Activated CD4-positive, CD25-positive, alpha-beta regulatory T cell treated with anti-CD3 and anti-CD28 coated beads, Interleukin-2, amount 50 U/mL, for 24 hours (primary cell): ENCODE measurements at regions not wholly inside any gene's neighbourhood (a gene's known extent, or its start where the extent isn't known, plus 50 kb on each side); places are given as distances from the start of the nearest gene placed in this dataset.
"Not testable (repeated sequence)": the region's sequence is repeated elsewhere in the genome, so short reads cannot be mapped to it uniquely, and the experiment has no call there.

ENCODE experiments used
- ATAC-seq, 2 donors: fragments of 150-1000 bp; cut with Tn5 transposase; one replicate each; pipeline ENCODE4 v1.10.0; 2021; ENCODE audit warnings: mild to moderate bottlenecking in 1 of 2, moderate library complexity in 1 of 2

GRCh38 chr4:188438391-188438824 lies 299.2 kb downstream of the TRIML1 start:
- ATAC-seq: not testable (repeated sequence)

- ATAC-seq: no peak
Measured at GRCh38 chr4:188439641-188440311, 300.5 kb downstream of the TRIML1 start.

DNA sequence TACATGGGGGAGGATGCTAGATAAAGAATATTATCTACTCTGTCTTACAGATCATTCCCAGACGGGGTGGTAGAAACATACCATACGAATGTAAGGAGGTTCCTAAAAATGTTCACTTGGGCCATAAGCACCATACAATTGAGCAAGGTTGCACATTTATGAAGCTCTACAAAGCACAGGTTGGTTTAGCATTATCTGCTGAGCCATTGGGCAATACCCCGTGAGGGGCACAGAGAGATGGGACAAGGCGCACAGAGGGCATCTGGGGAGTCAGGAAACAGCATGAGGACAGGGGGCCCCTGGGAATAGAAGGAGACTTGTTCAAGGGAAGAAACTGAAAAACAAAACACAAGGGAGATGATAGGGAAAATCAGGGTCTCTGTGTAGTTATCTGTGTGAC lies 305.3 kb downstream of the TRIML1 start:
- no peak for ATAC-seq

GRCh38 chr4:188448996-188449395 lies 309.8 kb downstream of the TRIML1 start:
- not testable (repeated sequence) for ATAC-seq

DNA sequence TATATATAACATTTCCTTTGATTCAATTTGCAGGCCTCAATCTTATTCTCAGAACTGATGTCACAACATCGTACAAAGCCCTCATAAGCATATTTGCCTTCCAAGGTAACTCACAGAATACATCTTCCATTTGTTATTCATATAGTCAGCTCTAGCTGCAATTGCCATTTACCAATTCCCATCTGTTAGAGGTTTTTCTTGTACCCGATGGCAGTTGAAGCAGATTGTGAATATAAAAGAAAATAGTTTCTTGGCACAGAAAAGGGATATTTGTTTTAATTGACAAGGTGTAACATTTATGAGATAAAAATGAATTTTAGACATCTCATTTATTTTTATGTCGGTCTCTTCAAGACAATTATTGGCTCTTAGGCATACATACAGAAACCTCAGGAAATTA lies 311.3 kb downstream of the TRIML1 start:
- ATAC-seq: no peak

DNA sequence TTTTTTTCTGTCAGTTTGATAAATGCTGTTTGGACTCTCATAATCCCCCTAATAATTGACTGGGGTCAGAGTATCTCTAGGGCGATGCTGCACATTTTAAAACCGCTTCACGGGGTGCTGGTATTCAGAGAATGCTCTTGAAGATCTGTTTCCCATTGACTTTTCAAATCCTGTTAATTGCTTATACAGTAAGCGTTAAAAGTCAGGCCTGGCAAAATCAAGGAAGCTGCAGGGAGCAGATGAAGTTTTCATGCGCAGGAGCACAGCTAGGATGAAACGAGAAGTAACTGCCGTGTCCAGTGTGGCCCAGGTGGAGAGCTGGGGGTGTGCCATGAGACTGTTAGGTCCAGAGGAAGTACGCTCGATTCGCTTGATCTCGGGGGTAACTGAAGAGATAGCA lies 312.9 kb downstream of the TRIML1 start:
- ATAC-seq: no peak

- no peak for ATAC-seq
Measured at GRCh38 chr4:188454575-188454974, 315.3 kb downstream of the TRIML1 start.

- no peak for ATAC-seq
Measured at GRCh38 chr4:188455062-188455752, 316.0 kb downstream of the TRIML1 start.

DNA sequence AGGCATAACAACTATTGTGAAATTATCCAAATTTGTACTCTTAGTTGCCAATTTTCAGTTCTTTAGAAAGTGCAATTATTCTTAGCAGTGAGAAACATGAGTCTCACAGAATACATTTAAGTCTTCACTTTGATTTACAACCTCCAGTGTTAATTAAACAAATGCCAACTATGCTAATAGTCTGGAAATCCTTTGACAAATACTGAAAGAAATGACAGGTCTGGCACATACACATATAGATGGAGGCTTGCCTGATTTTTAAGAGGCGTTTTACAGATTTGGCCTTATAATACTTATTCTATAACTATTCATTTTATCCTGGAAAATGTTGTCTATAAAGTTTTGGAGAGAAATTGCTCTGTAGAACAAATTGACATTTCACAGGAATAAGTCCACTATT lies 320.1 kb downstream of the TRIML1 start:
- ATAC-seq: no peak

DNA sequence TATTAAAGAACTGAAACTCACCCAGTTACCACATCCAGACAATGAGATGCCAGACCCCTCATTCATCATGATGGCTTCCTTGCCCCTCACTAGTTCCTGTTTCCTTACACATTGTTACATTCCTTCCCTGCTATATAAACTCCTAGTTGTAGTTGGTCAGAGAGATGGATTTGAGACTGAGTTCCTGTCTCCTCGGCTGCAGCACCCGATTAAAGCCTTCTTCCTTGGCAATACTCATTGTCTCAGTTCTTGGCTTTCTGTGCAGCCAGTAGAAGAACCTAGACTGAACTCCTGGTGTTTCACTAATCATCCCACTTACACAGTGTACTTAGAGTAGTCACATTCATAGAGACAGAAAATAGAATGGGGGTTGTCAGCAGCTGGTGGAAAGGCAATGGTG lies 324.7 kb downstream of the TRIML1 start:
- ATAC-seq: no peak

GRCh38 chr4:188466001-188466400 lies 326.8 kb downstream of the TRIML1 start:
- no peak for ATAC-seq

DNA sequence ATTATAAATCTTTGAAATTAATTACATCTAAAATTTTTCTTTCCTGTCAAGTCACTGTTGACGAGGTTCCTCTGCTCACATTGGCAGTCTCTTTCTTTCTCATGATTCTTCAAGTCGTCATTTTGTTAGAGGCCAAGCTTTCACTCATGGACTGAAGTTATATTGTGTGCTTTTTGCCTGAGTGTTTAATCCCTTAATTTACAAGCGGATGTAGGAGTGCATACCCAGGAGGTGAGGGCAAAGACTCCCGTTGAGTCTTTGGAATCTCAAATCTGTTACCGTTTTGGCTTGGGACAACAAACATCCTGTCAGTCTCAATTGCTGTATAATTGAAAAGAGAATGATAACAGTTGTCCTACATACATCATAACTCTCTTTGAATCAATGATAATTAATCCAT lies 345.0 kb downstream of the TRIML1 start:
- no peak for ATAC-seq

- ATAC-seq: no peak
Measured at GRCh38 chr4:188485906-188486305, 346.7 kb downstream of the TRIML1 start.

GRCh38 chr4:188492886-188493285 lies 353.6 kb downstream of the TRIML1 start:
- no peak for ATAC-seq

DNA sequence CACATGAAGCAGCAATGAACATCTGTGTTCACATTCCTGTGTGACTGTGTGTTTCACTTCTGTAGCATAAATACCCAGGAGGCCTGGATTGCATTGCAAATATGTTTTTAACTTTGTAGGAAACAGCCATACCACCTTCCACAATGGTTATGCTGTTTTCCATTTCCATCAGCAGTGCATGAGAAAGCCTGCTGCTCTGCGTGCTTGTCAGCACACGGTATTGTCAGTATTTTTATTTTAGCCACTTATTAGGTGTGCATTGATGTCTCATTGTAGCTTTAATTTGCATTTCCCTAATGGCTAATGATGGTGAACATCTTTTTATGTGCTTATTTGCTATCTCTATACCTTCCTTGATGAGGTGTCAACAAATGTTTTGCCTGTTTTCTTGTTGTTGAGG lies 355.9 kb downstream of the TRIML1 start:
- ATAC-seq: no peak

DNA sequence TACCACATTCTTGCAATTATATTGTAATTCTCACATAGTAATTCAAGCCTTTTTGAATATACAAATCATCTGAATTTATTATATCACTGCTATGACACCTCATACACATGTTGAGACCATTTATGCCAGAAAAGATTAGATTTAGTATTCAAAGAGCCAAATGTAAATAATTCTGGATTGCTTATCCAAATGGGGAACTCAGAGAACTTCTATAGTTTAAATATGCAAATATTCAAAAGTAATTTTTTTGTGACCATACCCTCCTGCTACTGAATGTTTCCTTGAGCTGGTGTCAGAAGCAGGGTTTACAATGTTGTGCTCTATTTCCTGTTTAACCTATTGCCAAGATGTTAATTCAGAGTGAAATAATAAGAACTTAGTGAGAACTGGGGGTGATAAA lies 372.2 kb downstream of the TRIML1 start:
- ATAC-seq: no peak

DNA sequence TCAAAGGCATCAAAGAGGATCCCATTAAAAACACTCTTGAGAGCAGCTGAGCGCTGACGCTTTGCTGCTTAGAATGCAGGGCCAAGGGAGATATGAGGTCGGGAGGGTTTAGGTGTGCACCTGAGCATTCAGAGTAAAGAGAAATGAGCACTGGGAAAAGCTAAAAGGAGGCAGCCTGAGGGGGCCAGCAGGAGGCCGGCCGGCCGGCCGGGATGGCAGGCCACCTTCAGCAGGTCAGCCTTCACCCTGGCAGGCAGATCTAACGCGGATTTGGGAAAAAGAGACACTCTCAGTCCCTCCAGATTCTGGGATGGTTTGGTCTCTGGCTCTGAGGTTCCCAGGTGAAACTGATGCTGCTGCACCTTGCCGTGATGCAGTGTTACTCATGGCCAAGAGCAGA lies 393.5 kb downstream of the TRIML1 start:
- ATAC-seq: no peak

- no peak for ATAC-seq
Measured at GRCh38 chr4:188534297-188534696, 395.1 kb downstream of the TRIML1 start.

- ATAC-seq: no peak
Measured at GRCh38 chr4:188534917-188535316, 395.7 kb downstream of the TRIML1 start.

DNA sequence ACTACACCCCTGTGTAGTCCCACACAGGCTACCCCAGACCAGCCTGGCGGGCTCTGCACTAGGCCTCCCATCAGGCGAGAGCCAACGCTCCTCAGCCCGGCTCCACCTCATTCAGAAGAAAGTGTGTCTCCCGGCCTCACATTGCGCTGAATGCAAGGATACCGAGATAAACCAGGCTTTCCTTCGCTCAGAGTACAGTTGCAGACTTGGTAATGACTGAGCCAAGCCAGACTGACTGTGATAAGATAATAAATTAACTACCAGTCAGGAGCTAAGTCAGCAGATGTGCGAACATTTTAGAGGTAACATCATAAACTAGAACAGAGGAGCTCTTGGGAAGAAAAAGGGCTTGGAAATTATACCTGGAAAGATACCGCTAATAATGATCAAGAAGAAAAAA lies 397.6 kb downstream of the TRIML1 start:
- ATAC-seq: no peak

GRCh38 chr4:188550296-188550695 lies 411.1 kb downstream of the TRIML1 start:
- no peak for ATAC-seq

- no peak for ATAC-seq
Measured at GRCh38 chr4:188551156-188551555, 411.9 kb downstream of the TRIML1 start.

- no peak for ATAC-seq
Measured at GRCh38 chr4:188552741-188553275, 413.6 kb downstream of the TRIML1 start.

DNA sequence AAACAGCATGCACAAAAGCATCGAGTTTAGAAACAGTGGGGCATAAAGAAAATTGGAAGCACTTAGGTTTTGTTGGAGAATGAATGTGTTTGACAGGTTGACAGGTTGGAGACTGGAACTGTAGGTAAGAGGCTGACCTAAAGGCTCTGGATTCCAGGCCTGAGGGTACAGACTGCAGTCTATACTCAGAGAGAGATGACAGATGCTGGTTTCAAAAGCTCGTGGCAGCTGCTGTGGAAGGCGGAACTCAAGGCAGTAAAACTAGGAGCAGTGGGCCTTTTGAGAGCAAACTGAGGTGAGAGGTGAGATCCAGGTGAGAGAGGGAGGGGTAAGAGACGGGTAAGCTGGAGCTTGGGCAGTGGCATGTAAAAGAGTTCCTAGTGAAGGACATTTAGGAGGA lies 415.2 kb downstream of the TRIML1 start:
- ATAC-seq: no peak
